SK-N-SH (cell line): ENCODE measurements at regions not wholly inside any gene's neighbourhood (a gene's known extent, or its start where the extent isn't known, plus 50 kb on each side); places are given as distances from the start of the nearest gene placed in this dataset.

Experiments
- CTCF ChIA-PET: fragments of 300-600, 350-600 bp; formaldehyde crosslinking; extraction: SDS; loops from one replicate; lab custom pipeline; 2021; lab: Yijun Ruan, JAX
- POLR2A ChIA-PET: fragments of 350-600 bp; sonication (Branson Sonifier 250); formaldehyde crosslinking; extraction: SDS; loops from one replicate; lab custom pipeline; 2020; ENCODE audit warnings: antibody characterized with exemption, inconsistent platforms; lab: Yijun Ruan, JAX
- DNase-seq: peaks from one replicate; pipeline ENCODE4 v3.0.0; 2012
- H2AFZ ChIP-seq: fragments of 200-600 bp; sonication (generic); 2 replicates; pipeline ENCODE4 v1.8.1; 2016; ENCODE audit warnings: antibody characterized with exemption, mild to moderate bottlenecking, low read depth
- H3F3A ChIP-seq: fragments of 200-600 bp; sonication (generic); replicated peaks from 2 replicates; pipeline ENCODE3; 2016; ENCODE audit warnings: antibody characterized with exemption, mild to moderate bottlenecking; ENCODE audit not compliant: insufficient read depth
- H3K27ac ChIP-seq, 2 experiments: fragments of 200-500 bp in 1 of 2; fragments of 200-600 bp in 1 of 2; sonication (Bioruptor generic) in 1 of 2; sonication (generic), shearing (Covaris generic) in 1 of 2; 2 replicates each; pipeline versions ENCODE4 v1.5.1 to v1.6.1; 2014 to 2016; ENCODE audit warnings: low read depth in 2 of 2, inconsistent platforms in 1 of 2, low read length in 1 of 2, mild to moderate bottlenecking in 1 of 2, mixed read lengths in 1 of 2
- H3K27me3 ChIP-seq: fragments of 200-600 bp; sonication (generic), shearing (Covaris generic); 2 replicates; pipeline ENCODE4 v1.6.1; 2016; ENCODE audit warnings: mixed run types; ENCODE audit not compliant: insufficient read depth
- H3K36me3 ChIP-seq, 2 experiments: fragments of 200-500 bp in 1 of 2; fragments of 200-600 bp in 1 of 2; sonication (Bioruptor generic) in 1 of 2; sonication (generic) in 1 of 2; replicated peaks in 1 of 2; 2 replicates each; pipeline versions ENCODE3 to v1.5.1; 2014 to 2016; ENCODE audit warnings: low read length in 1 of 2, mild to moderate bottlenecking in 1 of 2; ENCODE audit not compliant: insufficient read depth in 2 of 2, control insufficient read depth in 1 of 2
- H3K4me1 ChIP-seq, 2 experiments: fragments of 200-500 bp in 1 of 2; fragments of 200-600 bp in 1 of 2; sonication (Bioruptor generic) in 1 of 2; sonication (generic), shearing (Covaris generic) in 1 of 2; 2 replicates each; pipeline versions ENCODE4 v1.5.1 to v1.6.1; 2014 to 2016; ENCODE audit warnings: low read depth in 1 of 2, low read length in 1 of 2, mixed run types in 1 of 2; ENCODE audit not compliant: insufficient read depth in 2 of 2, control insufficient read depth in 1 of 2
- H3K4me2 ChIP-seq: fragments of 200-600 bp; sonication (generic), shearing (Covaris generic); 2 replicates; pipeline ENCODE4 v1.6.1; 2017; ENCODE audit warnings: mixed run types
- H3K4me3 ChIP-seq, 2 experiments: fragments of 200-500 bp in 1 of 2; fragments of 200-600 bp in 1 of 2; sonication (Bioruptor generic) in 1 of 2; sonication (generic), shearing (Covaris generic) in 1 of 2; 2 replicates each; pipeline versions ENCODE4 v1.5.1 to v1.8.1; 2014 to 2016; ENCODE audit warnings: low read depth in 2 of 2, inconsistent platforms in 1 of 2, low read length in 1 of 2, mild to moderate bottlenecking in 1 of 2, mixed read lengths in 1 of 2, moderate library complexity in 1 of 2
- H3K79me2 ChIP-seq: fragments of 200-600 bp; sonication (generic); 2 replicates; pipeline ENCODE4 v1.8.1; 2017; ENCODE audit warnings: mild to moderate bottlenecking; ENCODE audit not compliant: insufficient read depth
- H3K9ac ChIP-seq: fragments of 200-600 bp; sonication (generic); 2 replicates; pipeline ENCODE4 v1.6.1; 2017; ENCODE audit warnings: mixed run types
- H3K9me2 ChIP-seq: fragments of 200-600 bp; sonication (generic); 2 replicates; pipeline ENCODE4 v1.6.1; 2017; ENCODE audit warnings: mixed run types
- H3K9me3 ChIP-seq: fragments of 200-600 bp; sonication (generic); 2 replicates; pipeline ENCODE4 v1.6.1; 2017; ENCODE audit warnings: mixed run types, mild to moderate bottlenecking, moderate library complexity
- H4K20me1 ChIP-seq: fragments of 200-600 bp; sonication (generic); 2 replicates; pipeline ENCODE4 v1.6.1; 2017; ENCODE audit warnings: mild to moderate bottlenecking, mixed run types; ENCODE audit not compliant: insufficient read depth
- ELF1 ChIP-seq: IDR thresholded peaks from 2 replicates; pipeline ENCODE4 v1.4.0; 2012
- EP300 ChIP-seq, 2 experiments: IDR thresholded peaks; 2 replicates each; pipeline versions ENCODE4 v1.4.0 to v1.6.1; 2012; ENCODE audit warnings: borderline replicate concordance in 1 of 2, low read depth in 1 of 2, low read length in 1 of 2
- FOSL2 ChIP-seq: IDR thresholded peaks from 2 replicates; pipeline ENCODE4 v1.4.0; 2012; ENCODE audit warnings: low read depth, mild to moderate bottlenecking, moderate library complexity, borderline replicate concordance
- FOXJ3 ChIP-seq: sonication (generic); formaldehyde crosslinking; IDR thresholded peaks from 2 replicates; pipeline ENCODE4 v1.5.1; 2020; ENCODE audit warnings: mild to moderate bottlenecking, missing genetic modification reagents
- GABPA ChIP-seq: IDR thresholded peaks from 2 replicates; pipeline ENCODE4 v1.4.0; 2012; ENCODE audit warnings: low read depth, mild to moderate bottlenecking
- JUND ChIP-seq: IDR thresholded peaks from 2 replicates; pipeline ENCODE4 v1.4.0; 2012
- MEF2A ChIP-seq: IDR thresholded peaks from 2 replicates; pipeline ENCODE4 v1.4.0; 2012; ENCODE audit warnings: low read depth, borderline replicate concordance
- PBX3 ChIP-seq: IDR thresholded peaks from 2 replicates; pipeline ENCODE4; 2012
- POLR2AphosphoS5 ChIP-seq: IDR thresholded peaks from 2 replicates; pipeline ENCODE4 v1.6.1; 2012; ENCODE audit warnings: low read depth, low read length
- RAD21 ChIP-seq: IDR thresholded peaks from 2 replicates; pipeline ENCODE4 v1.6.1; 2012; ENCODE audit warnings: mild to moderate bottlenecking, low read length
- RCOR1 ChIP-seq: fragments of 150-350 bp; IDR thresholded peaks from 2 replicates; pipeline ENCODE4 v1.6.1; 2017; ENCODE audit warnings: antibody characterized with exemption, low read length
- RFX5 ChIP-seq: IDR thresholded peaks from 2 replicates; pipeline ENCODE4 v1.6.1; 2012; ENCODE audit warnings: mild to moderate bottlenecking, improper control_type of control experiment, low read length
- RXRA ChIP-seq: IDR thresholded peaks from 2 replicates; pipeline ENCODE4 v1.4.0; 2012; ENCODE audit warnings: low read depth, mild to moderate bottlenecking, borderline replicate concordance
- SMC3 ChIP-seq: IDR thresholded peaks from 2 replicates; pipeline ENCODE4 v1.6.1; 2012; ENCODE audit warnings: low read depth, low read length, improper control_type of control experiment
- TAF1 ChIP-seq: IDR thresholded peaks from 2 replicates; pipeline ENCODE4 v1.6.1; 2012; ENCODE audit warnings: low read depth, mild to moderate bottlenecking, low read length, moderate library complexity, borderline replicate concordance
- USF2 ChIP-seq: fragments of 150-350 bp; IDR thresholded peaks from 2 replicates; pipeline ENCODE4 v1.6.1; 2017; ENCODE audit warnings: antibody characterized with exemption, low read length, low read depth, borderline replicate concordance
- WGBS: methylation state at CpG from one replicate; pipeline ENCODE4 v1.1.6; 2017; ENCODE audit warnings: low lambda C conversion rate; 5-methylcytosine and 5-hydroxymethylcytosine counted together
- TF ChIP-seq, protein P1 (sequence below): IDR thresholded peaks from 2 replicates; pipeline ENCODE4 v1.4.0; 2012; ENCODE audit warnings: low read depth
- TF ChIP-seq, protein P2 (sequence below): fragments of 200-600 bp; sonication (generic); IDR thresholded peaks from 2 replicates; pipeline ENCODE4 v1.6.1; 2017; ENCODE audit warnings: antibody characterized with exemption, mild to moderate bottlenecking, moderate library complexity
- TF ChIP-seq, protein P3 (sequence below): IDR thresholded peaks from 2 replicates; pipeline ENCODE4 v1.4.0; 2012; ENCODE audit warnings: low read depth, borderline replicate concordance
- TF ChIP-seq, protein P4 (sequence below): fragments of 150-350 bp; IDR thresholded peaks from 2 replicates; pipeline ENCODE4 v1.6.1; 2016; ENCODE audit warnings: mild to moderate bottlenecking, low read depth, low read length

DNA sequence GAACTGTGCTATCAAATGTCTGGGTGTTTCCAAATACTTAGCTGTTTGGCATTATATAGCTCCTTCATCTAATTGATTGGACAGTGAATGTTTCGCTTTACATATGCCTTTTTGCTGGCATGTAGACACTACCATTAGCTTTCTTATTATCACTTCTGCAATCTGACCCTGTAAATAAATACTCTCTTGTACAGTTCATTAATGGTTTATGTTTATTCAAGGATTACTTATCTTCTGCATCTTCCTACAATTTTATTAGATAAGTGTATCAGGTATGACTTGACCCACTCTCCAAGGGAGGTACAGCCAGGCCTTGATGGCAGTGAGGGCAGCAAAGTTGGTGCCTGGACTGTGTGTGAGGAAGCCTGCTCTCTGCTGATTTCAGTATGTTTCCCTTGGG, 614.1 kb upstream of the SETBP1 start:
- no peak overlapping the region for H2AFZ ChIP-seq
- no peak for TF ChIP-seq RAD21
- TF ChIP-seq MEF2A: no peak
- TF ChIP-seq JUND: no peak
- no peak for TF ChIP-seq GABPA
- TF ChIP-seq, protein P1, sequence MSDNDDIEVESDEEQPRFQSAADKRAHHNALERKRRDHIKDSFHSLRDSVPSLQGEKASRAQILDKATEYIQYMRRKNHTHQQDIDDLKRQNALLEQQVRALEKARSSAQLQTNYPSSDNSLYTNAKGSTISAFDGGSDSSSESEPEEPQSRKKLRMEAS: no peak
- TF ChIP-seq, protein P2, sequence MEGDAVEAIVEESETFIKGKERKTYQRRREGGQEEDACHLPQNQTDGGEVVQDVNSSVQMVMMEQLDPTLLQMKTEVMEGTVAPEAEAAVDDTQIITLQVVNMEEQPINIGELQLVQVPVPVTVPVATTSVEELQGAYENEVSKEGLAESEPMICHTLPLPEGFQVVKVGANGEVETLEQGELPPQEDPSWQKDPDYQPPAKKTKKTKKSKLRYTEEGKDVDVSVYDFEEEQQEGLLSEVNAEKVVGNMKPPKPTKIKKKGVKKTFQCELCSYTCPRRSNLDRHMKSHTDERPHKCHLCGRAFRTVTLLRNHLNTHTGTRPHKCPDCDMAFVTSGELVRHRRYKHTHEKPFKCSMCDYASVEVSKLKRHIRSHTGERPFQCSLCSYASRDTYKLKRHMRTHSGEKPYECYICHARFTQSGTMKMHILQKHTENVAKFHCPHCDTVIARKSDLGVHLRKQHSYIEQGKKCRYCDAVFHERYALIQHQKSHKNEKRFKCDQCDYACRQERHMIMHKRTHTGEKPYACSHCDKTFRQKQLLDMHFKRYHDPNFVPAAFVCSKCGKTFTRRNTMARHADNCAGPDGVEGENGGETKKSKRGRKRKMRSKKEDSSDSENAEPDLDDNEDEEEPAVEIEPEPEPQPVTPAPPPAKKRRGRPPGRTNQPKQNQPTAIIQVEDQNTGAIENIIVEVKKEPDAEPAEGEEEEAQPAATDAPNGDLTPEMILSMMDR: no peak
- TF ChIP-seq POLR2AphosphoS5: no peak
- no peak for TF ChIP-seq SMC3
- TF ChIP-seq RXRA: no peak
- TF ChIP-seq FOSL2: no peak
- TF ChIP-seq ELF1: no peak
- no peak for TF ChIP-seq PBX3
- TF ChIP-seq, protein P3, sequence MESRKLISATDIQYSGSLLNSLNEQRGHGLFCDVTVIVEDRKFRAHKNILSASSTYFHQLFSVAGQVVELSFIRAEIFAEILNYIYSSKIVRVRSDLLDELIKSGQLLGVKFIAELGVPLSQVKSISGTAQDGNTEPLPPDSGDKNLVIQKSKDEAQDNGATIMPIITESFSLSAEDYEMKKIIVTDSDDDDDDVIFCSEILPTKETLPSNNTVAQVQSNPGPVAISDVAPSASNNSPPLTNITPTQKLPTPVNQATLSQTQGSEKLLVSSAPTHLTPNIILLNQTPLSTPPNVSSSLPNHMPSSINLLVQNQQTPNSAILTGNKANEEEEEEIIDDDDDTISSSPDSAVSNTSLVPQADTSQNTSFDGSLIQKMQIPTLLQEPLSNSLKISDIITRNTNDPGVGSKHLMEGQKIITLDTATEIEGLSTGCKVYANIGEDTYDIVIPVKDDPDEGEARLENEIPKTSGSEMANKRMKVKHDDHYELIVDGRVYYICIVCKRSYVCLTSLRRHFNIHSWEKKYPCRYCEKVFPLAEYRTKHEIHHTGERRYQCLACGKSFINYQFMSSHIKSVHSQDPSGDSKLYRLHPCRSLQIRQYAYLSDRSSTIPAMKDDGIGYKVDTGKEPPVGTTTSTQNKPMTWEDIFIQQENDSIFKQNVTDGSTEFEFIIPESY: no peak
- no peak for TF ChIP-seq RFX5
- TF ChIP-seq FOXJ3 (CRISPR knock-in tag): no peak
- TF ChIP-seq, protein P4, sequence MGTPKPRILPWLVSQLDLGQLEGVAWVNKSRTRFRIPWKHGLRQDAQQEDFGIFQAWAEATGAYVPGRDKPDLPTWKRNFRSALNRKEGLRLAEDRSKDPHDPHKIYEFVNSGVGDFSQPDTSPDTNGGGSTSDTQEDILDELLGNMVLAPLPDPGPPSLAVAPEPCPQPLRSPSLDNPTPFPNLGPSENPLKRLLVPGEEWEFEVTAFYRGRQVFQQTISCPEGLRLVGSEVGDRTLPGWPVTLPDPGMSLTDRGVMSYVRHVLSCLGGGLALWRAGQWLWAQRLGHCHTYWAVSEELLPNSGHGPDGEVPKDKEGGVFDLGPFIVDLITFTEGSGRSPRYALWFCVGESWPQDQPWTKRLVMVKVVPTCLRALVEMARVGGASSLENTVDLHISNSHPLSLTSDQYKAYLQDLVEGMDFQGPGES: no peak
- TF ChIP-seq USF2: no peak
- no peak for TF ChIP-seq RCOR1
- TF ChIP-seq EP300 (IDR thresholded peaks at IDR 0.05; ENCODE audit: borderline replicate concordance in 1 of 2, low read depth in 1 of 2, low read length in 1 of 2): no peak
- TF ChIP-seq TAF1: no peak
- H3K4me1 ChIP-seq: no peaks in the 10 kb centered on the region
- H3K9me3 ChIP-seq: no peaks in the 10 kb centered on the region
- no peak overlapping the region for H3K27ac ChIP-seq
- H4K20me1 ChIP-seq: no peaks in the 10 kb centered on the region
- H3K9ac ChIP-seq: no peak overlapping the region
- H3K4me2 ChIP-seq: no peak overlapping the region
- POLR2A ChIA-PET: no interaction called here
- CTCF ChIA-PET: no interaction called here
- no peaks in the 10 kb centered on the region for H3F3A ChIP-seq
- H3K36me3 ChIP-seq: no peaks in the 10 kb centered on the region
- H3K79me2 ChIP-seq: no peaks in the 10 kb centered on the region
- H3K4me3 ChIP-seq: no peak overlapping the region
- DNase-seq: no peak
- 85% methylated on average over 1 of the region's 1 CpG for WGBS
- H3K27me3 ChIP-seq: no peaks in the 10 kb centered on the region
- no peaks in the 10 kb centered on the region for H3K9me2 ChIP-seq
